HL-60 (cell line): ENCODE measurements at regions not wholly inside any gene's neighbourhood (a gene's known extent, or its start where the extent isn't known, plus 50 kb on each side); places are given as distances from the start of the nearest gene placed in this dataset.
A peak's percentile ranks its signal among the peaks of the same experiment; 100 is the strongest.

Source experiments
- DNase-seq, 2 experiments: peaks; one replicate each; pipeline ENCODE4 v3.0.0-alpha.2; 2010 to 2020; ENCODE audit warnings: low read depth in 1 of 2, low spot score in 1 of 2
- H3K27ac ChIP-seq: fragments of 250-450 bp; sonication (Bioruptor Pico); replicated peaks from 2 replicates; pipeline ENCODE4 v1.5.1; 2020; ENCODE audit warnings: mild to moderate bottlenecking, moderate library complexity
- H3K27me3 ChIP-seq: fragments of 250-450 bp; sonication (Bioruptor Pico); 2 replicates; pipeline ENCODE4 v1.5.1; 2021; ENCODE audit warnings: mild to moderate bottlenecking, moderate library complexity; ENCODE audit not compliant: insufficient read depth, poor library complexity, severe bottlenecking
- H3K4me3 ChIP-seq: replicated peaks from 2 replicates; pipeline ENCODE4 v1.5.1; 2011; ENCODE audit warnings: mild to moderate bottlenecking, control low read depth, low read length; ENCODE audit not compliant: insufficient read depth
- CTCF ChIP-seq: IDR thresholded peaks from one replicate; pipeline ENCODE4 v1.5.1; 2011; ENCODE audit warnings: low read length, control low read depth, inconsistent platforms; ENCODE audit not compliant: insufficient read depth
- GABPA ChIP-seq: IDR thresholded peaks from 2 replicates; pipeline ENCODE4 v1.6.1; 2012; ENCODE audit warnings: low read depth
- POLR2AphosphoS5 ChIP-seq: IDR thresholded peaks from 2 replicates; pipeline ENCODE4 v1.6.1; 2012; ENCODE audit warnings: low read depth
- REST ChIP-seq: IDR thresholded peaks from 2 replicates; pipeline ENCODE4 v1.6.1; 2012; ENCODE audit warnings: low read depth; ENCODE audit not compliant: insufficient replicate concordance
- SPI1 ChIP-seq: IDR thresholded peaks from 2 replicates; pipeline ENCODE4 v1.6.1; 2012; ENCODE audit warnings: low read depth, mild to moderate bottlenecking, borderline replicate concordance

GRCh38 chrX:64642482-64642881 lies 247.2 kb upstream of the MTMR8 start:
- no peak overlapping the region for H3K4me3 ChIP-seq
- DNase-seq, result peak in 1 of 2 experiments; percentile 2
- no peaks in the 10 kb centered on the region for H3K27me3 ChIP-seq
- no peak overlapping the region for H3K27ac ChIP-seq
- TF ChIP-seq GABPA (no peak), CTCF (no peak), REST (no peak), SPI1 (no peak), POLR2AphosphoS5 (no peak)
